ENCODE measurements at regions not wholly inside any gene's neighbourhood (a gene's known extent, or its start where the extent isn't known, plus 50 kb on each side); places are given as distances from the start of the nearest gene placed in this dataset.

GRCh38 chr1:184919892-184920291, 54.4 kb downstream of the NIBAN1 start:
- DNase-seq: no peak

GRCh38 chr1:184915463-184916090, 58.7 kb downstream of the NIBAN1 start:
- DNase-seq: no peak

DNA sequence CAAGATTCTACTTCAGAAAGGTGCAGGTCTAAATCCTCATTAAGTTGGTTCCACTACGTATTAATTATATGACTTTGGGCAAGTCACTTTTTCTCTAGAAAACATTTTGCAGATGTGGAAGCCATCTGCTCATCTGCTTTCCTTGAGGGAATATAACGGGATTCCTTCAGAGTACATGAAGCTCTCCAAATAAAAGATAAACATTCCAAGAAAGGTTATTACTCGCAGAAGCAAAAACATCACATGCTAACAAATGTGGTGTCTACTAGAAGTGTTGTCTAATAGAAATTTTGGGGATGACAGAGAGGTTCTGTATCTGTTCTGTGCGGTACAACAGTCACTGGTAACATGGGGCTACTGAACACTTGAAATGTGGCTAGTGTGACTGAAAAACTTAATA, 60.2 kb downstream of the NIBAN1 start:
- no peak for DNase-seq

DNA sequence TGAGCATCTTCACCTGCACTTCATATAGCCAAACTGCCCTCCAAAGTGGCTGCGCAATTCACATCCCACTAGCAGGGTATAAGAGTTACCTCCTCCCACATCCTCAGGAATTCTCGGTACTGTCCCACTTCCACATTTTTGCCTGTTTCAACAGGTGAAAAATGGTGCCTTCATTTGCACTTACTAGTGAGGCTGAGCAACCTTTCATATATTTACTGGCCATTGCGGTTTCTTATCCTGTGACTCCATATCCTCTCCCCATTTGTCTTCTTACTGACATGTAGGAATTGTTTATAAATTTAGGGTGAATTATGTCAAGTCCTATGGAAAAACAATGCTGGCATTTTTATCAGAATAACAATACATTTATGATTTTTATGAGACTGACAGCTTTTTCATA, 61.9 kb downstream of the NIBAN1 start:
- DNase-seq: no peak

DNA sequence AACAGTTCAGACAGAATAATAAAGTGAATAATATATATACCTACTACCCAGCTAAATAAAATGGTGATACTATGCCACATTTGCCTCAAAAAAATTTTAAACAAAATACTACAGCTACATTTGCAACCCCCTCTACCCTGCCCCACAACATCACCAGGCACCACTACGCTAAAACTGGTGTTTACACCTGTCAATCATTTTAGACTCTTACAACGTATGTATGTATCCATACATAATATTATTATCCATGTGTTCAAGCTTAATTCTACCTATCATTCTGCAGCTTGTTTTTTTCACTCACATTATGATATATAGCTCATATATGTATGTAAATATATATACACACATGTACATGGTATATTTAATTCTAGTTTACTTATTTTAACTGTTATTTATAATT, 62.5 kb downstream of the NIBAN1 start:
- no peak for DNase-seq

- peak; percentile 14 for DNase-seq
Measured at GRCh38 chr1:184911103-184911745, 63.1 kb downstream of the NIBAN1 start.

- peak; percentile 27 for DNase-seq
Measured at GRCh38 chr1:184910691-184911091, 63.6 kb downstream of the NIBAN1 start.

- no peak for DNase-seq
Measured at GRCh38 chr1:184910005-184910404, 64.3 kb downstream of the NIBAN1 start.

DNA sequence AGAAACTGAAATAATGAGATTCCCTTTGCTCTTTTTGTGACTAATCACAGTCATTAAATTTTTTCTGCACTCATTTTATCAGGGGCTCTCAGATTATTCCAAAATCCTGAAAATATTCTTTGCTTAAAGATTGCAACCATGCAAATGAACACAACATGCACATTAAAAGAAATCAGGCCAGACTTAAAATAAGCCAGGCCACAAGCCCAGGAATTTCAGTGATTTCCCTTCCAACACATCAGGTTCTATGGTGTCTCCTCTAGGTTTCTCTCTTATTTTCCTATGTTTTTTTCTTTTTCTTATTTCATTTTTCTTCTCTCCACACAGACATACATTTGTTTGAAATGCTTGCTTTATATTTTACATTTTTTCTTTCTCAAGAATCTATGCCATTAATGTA, 65.3 kb downstream of the NIBAN1 start:
- DNase-seq: no peak

DNA sequence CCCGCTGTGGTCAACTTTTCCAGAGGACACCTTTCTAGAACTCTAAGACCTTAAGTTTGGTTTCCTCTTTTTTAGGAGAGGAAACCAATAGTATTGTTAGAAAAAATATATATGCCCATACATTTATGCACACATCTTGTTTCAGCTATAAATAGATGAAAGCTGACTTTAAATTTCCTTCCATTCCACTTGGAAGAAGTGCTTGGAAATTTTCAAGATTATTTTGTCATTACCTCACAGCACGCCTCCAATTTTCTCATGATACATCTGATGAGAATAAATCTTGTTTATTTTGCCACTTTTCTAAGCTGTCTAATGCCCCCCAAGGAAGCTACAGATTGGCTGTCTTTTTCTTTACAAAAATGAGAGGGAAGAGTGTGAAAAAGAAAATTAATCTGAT, 65.8 kb downstream of the NIBAN1 start:
- peak; percentile 12 for DNase-seq

- DNase-seq: no peak
Measured at GRCh38 chr1:184907500-184907899, 66.8 kb downstream of the NIBAN1 start.

- peak; percentile 70 for DNase-seq
Measured at GRCh38 chr1:184906761-184907160, 67.5 kb downstream of the NIBAN1 start.

GRCh38 chr1:184905601-184906322, 68.5 kb downstream of the NIBAN1 start:
- no peak for DNase-seq

DNA sequence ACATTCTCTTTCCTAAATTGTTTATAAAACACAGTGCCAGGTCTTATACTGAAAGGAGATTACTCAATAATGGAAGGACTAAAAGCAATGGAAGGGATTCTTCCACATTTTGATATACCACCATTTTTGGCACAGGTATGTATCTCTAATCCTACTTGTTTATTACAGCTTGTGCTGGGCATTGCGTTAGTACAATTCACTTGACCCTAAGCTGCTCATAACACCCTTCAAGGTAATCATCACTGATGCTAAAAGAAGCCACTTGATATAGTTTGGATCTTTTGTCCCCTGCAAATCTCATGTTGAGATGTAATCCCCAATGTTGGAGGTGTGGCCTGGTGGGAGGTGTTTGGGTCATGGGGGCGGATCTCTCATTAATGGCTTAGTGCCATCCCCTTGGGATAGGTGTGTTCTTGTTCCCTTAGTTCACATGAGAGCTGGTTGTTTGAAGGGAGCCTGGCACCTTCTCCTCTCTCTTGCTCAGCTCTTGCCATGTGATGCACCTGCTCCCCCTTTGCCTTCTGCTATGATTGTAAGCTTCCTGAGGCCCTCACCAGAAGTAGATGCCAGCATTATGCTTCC, 71.1 kb downstream of the NIBAN1 start:
- no peak for DNase-seq

- no peak for DNase-seq
Measured at GRCh38 chr1:184900507-184900906, 73.8 kb downstream of the NIBAN1 start.

DNA sequence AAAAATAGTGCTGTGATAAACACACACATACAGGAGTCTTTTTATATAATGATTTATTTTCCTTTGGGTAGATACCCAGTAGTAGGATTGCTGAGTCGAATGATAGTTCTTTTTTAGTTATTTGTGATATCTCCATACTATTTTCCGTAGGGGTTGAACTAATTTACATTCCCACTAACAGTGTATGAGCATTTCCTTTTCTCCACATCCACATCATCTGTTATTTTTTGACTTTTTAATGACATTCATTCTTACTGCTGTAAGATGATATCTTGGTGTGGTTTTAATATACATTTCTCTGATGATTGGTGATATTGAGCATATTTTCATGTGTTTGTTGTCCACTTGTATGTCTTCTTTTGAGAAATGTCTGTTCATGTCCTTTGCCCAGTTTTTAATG, 78.3 kb downstream of the NIBAN1 start:
- DNase-seq: peak; percentile 51

DNA sequence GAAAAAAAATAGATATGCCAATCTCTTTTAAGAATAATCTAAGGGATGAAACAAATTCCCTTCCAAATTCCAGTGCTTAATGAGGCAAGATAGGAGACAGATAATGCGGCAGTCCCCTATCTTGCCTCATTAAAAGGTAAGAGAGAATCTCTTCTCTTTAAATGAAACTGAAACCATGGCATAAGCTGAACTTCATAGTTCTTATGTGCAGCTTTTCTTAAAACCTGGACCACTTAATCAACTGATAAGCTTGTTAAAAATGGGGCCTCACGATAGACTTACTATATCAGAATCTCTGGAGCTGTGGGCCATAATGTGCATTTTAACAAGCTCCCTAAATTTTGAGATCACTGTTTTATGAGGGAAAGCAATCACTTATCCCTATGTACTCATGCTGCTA, 79.2 kb downstream of the NIBAN1 start:
- no peak for DNase-seq

GRCh38 chr1:184893695-184894094, 80.6 kb downstream of the NIBAN1 start:
- DNase-seq: no peak

- no peak for DNase-seq
Measured at GRCh38 chr1:184892116-184892515, 82.2 kb downstream of the NIBAN1 start.

- DNase-seq: no peak
Measured at GRCh38 chr1:184891440-184891839, 82.9 kb downstream of the NIBAN1 start.

- peak; percentile 52 for DNase-seq
Measured at GRCh38 chr1:184890539-184890973, 83.8 kb downstream of the NIBAN1 start.

GRCh38 chr1:184889902-184890301, 84.4 kb downstream of the NIBAN1 start:
- DNase-seq: peak; percentile 51

GRCh38 chr1:184889166-184889565, 85.1 kb downstream of the NIBAN1 start:
- DNase-seq: no peak

GRCh38 chr1:184888505-184888904, 85.8 kb downstream of the NIBAN1 start:
- DNase-seq: peak; percentile 87

All from fibroblast of skin of right biceps (primary cell).